Kidney tubule cell (primary cell): ENCODE measurements at regions not wholly inside any gene's neighbourhood (a gene's known extent, or its start where the extent isn't known, plus 50 kb on each side); places are given as distances from the start of the nearest gene placed in this dataset.
"Not testable (repeated sequence)": the region's sequence is repeated elsewhere in the genome, so short reads cannot be mapped to it uniquely, and the experiment has no call there.

Experiments used
- DNase-seq: peaks from one replicate; pipeline ENCODE4 v3.0.0-alpha.2; 2018; ENCODE audit warnings: low spot score

DNA sequence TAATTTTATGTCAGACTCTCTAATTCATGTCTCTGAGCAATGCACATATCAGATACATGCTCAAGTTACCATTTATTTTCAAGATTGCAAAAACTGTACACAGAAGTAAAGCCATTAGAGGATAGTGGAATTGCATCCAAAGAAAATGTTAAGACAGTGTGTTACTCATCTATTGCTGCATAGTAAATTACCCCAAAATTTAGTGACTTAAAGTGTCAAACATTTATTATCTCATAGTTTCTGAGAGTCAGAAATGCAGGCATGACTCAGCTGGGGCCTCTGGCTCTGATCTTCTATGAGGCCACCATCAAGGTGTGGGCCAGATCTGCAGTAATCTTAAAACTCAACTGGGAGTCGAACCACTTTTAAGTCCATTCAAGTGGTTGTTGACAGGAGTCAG, 275.2 kb downstream of the QDPR start:
- DNase-seq: no peak

DNA sequence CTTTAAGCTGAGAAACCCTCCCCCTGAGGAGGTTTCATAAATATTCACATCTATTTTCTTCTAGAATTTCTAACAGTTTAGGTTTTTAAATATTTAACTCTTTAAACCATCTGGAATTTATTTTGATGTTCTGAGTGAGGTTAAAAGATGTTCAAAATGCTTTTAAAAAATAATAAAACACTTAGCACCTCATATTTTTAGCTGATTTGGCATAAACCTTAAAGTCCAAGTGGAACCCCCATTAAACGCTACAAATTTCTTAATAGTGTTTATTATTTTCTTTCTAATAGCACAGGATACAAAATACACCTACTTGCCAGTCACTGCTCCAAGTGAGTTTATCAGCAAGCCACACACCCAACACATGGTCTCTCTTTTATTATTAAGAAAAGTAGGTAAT, 277.2 kb downstream of the QDPR start:
- DNase-seq: no peak

DNA sequence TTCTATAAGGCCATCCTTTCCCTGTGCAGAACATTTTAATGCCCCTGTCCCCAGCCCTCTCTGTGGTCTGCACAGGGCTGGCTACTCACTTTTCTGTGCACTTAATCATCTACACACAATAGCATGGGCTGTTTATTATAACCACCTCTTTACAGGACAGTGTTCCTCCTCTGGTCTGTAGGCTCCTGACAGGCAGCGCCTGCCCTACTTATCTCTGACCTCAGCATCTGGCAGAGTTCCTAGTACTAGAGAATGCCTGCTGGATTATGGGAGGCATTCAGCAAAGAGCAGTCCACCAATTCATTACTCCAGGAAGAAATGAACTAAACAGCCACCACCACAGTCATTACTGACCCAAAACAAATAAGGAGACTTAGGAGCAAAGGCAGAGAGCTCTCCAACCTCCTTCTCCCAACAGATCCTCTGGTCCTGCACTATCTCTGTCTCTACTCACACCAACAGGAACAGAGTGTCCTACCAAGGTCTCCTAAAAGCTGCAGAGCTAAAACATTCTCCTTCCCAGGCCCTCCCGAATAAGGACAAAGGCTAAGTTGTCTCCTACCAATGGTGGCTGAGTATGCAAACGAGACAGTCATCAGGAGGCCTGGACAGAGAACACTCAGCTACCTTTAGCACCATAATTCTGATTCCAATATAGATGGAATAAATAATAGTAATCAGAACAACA, 279.2 kb downstream of the QDPR start:
- DNase-seq: no peak

DNA sequence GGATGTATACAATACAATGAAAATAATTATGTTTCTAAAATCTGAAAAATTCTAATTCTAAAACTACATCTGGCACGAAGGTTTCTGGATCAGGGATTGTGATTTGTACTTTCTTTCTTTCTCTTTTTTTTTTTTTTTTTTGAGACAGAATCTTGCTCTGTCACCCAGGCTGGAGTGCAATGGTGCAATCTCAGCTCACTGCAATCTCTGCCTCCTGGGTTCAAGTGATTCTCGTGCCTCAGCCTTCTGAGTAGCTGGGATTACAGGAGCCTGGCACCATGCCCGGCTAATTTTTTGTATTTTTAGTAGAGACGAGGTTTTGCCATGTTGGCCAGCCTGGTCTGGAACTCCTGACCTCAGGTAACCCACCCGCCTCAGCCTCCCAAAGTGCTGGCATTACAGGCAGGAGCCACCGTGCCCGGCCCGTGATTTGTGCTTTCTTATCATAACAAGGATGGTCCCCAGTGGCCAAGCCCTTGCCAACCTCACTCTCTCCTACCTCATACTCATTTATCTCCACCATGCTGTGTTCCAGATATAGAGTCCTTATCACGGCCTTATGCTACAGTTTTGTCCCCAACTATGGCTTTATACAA, 279.9 kb downstream of the QDPR start:
- DNase-seq: not testable (repeated sequence)

DNA sequence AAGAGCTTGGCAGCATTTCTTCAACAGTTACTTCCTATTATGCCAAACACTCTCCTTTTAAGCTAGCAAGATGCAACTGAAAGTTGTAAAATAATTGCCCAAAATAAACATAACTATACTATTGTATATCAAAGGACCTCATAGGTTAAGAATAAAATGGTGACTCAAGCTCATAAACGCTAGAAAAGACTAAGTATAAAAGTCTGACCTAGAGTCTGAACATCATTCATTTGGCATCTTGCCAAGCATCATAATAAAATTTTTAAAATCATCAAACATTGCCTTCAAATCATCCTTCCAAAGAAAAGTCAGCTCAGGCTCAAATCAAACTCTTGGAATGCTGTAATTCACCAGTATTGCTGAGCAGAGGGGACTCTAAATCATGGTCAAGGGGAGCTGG, 281.2 kb downstream of the QDPR start:
- DNase-seq: no peak

DNA sequence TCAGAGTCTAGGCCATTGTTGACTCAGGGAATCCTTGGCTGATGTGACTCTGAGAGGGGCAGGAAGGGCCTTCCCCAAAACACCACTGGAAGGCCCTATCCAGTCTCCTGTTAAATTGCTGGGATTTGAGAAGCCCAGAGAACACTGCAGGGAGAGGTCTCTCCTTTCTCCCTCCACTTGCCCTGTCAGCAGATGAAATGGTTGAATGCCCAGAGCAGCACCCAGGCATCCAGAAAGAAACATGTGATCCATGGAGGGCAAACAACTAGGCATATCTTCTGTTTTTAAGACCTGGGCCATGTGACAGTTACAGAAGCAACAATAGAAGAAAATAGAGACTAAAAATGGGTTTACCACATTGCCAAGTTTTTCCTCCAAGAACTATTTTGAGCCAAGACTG, 291.1 kb downstream of the QDPR start:
- no peak for DNase-seq

DNA sequence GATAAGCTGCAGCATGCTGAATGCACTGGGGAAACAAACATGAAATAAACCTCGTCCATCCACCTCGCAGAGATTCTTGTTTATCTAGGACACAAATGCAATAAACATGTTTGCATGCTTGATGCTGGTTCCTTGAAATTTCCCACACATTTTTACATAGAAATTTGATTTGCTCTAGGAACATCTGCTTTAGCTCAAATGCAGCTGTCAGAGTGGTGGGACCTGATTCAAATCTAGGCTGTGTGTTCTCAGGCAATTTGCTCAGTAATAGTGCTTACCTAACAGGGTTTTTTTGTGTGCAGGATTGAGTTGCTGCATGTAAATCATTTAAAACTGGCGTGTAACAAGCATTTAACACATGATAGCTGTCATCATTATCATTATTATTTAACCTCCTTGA, 293.1 kb downstream of the QDPR start:
- DNase-seq: no peak

DNA sequence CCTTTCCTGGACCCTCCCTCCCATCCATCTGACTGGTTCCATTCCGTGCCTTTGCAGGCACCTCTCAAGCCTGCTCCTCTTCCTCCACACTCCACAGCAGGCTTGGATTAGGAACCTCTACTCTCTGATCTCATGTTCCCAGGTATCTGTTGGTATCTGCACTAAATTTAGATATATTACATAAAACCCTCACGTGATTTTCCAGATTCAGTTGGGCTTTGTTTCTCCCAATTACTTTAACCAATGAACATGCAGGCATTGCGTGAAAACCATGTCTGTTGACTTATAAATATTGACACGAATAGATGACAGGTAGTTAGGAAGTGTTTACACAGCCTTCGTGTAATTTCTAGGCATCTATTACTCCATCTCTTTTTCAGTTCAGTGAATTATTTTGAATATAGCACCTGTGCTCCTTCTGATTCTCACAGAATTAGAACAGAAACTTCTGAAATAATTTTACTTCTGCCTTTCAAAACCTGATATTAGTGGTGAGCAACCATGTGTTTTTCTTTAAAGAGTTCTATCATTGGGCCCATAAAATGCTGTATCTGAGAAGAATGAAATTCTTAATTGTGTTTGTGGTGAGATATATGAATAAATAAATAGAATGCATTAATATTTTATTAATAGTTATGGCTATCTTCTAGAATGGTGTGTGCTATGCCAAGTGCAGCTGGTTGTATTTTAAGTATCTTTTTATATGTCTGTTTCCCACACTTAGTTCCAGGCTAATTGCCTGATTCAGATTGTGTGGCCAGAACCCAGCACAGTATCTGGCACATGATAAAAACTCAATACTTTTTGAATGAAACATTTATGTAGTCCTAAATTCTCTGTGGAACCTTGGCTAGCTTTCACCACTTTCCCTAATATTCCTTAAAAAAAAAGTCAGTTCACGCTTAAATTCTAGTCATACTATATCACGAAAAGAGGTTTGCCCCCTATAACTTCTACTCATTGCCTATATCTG, 304.8 kb downstream of the QDPR start:
- no peak for DNase-seq

DNA sequence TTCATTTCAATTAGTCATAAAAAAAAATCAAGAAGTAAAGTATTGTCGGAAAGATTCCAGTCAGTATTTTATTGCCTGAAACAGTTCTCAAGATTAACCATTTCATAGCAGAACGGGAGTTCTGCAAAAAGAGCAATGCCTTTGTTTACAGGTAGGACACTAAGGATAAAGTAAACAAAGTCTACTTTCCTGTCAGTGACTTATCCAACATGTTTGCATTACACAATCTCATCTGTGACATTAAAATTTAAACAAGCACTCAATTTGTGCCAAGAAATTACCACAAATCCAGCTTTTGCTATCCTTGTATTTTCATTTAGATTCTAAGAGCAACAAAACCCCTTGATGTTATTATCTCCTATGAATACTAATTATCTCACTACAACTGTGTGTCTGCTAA, 306.5 kb upstream of the LDB2 start:
- no peak for DNase-seq

DNA sequence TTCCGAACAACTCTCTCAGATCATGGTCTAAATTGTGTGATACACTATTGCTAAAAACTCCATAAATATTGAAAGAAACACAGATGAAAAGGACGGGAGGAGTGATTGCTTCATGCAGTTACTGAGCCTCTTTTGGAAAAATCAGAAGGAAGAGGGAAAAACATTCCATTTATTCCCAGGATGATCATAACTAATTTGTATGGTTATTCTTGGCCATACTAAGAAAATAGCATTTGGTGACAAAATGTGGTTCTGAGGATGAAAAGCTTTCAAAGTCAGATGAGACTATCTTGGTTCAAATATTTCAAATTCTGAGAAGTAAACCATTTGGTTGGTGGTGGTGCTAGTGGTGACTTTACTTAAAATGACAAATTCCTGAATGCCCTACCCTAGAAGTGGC, 305.4 kb upstream of the LDB2 start:
- DNase-seq: no peak

DNA sequence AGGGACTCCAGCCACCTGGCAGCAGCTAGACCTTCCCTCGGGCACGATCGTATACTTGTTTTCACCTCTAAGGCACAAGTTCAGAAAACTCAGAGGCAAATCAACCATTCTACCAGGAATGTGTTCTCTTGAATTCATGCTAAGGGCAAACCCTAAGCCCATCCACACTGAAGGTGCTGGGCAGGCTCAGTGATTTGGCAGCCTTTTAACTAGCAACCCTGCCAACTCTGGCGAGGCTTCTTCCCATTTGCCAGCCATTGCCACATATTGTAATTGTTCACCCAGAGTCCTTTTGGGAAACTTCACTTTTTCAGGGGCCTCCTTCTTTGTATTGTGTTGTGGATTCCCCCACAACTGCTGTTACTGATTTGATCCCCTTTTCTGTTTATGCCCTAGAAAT, 298.6 kb upstream of the LDB2 start:
- DNase-seq: no peak

DNA sequence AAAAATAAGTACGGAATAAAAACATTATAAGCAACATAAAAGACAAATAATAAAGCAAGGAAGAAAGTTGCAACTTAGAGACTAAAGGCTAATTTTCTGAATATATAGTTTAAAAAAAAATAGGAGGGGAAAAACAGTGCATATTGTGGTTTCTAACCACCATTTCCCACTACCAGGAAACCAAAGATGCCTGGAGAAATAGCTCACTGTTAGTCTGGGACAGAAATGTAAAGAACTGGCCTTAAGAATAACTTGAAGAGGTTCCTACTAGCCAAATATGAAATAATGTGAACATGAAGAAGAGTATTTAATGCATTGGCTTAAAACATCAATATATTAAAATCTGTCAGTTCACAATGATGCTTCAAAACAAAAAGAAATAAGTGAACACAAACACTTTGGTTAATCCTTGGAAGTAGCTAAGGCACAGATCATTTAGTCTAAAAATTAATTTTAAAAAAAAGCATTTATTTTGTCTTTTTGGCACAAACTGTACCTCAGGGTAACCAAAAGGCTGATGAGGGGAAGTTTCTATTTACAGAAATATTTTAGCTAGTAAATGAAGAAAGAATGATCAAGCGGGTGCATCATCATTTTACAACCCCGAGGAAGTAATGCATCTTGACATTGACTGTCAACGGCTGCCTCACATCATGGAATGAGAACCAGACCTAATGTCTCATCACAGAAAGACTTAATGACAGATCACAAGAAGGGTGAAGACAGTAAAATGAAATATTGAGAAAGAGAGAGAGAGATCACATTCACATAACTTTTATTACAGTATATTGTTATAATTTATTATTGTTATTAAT, 297.2 kb upstream of the LDB2 start:
- no peak for DNase-seq

DNA sequence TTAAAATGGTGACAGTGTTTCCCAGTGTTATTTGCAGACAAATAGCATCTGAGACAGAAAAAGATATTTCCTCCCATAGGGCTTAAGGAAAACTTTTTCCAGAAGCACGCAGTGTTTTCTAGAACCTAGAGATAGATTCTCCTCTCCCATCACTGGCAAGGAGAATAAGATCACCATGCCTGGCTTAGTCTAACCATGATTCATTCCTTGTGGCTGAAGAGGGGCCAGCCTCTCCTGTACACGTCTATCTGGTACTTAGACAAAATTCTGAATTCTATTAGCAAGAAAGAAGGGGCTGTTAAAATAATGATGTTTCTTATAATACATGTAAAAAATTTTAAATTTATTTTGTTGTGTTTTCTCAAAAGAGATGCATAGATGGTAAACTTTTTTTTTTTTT, 296.1 kb upstream of the LDB2 start:
- DNase-seq: no peak

DNA sequence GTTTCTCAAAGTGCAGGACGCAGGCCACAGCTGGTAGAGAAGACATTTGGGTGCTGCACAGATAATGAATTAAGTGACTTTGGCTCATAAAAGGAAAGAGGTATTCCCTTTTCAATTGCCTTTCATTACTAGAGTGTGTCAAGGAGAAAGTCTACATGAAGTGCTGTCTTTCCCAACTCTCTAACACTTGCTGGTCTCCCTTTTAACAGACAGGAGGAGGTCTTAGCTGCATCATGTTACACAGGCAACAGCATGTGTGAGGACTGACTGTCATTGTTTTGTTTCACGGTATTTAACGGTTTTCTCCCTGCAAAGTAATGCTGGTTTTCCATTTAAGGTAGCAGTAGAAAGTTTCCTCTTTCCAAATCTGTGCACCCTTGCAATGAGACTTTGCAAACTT, 291.3 kb upstream of the LDB2 start:
- DNase-seq: no peak

DNA sequence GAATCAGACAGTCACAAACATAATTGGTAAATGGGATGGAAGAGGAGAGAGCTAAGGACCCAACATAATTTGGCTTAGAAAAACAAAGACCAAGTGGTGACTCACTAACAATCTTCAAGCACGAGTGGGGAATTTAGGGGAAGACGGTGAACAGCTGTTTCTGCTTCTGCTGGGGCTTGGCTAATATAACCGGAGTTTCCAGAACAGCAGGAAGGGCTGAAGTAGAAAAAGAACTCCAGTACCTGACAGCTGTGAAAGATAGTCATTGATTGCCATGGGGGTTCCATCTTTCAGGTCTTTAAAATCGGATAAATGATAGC, 290.9 kb upstream of the LDB2 start:
- DNase-seq: no peak

DNA sequence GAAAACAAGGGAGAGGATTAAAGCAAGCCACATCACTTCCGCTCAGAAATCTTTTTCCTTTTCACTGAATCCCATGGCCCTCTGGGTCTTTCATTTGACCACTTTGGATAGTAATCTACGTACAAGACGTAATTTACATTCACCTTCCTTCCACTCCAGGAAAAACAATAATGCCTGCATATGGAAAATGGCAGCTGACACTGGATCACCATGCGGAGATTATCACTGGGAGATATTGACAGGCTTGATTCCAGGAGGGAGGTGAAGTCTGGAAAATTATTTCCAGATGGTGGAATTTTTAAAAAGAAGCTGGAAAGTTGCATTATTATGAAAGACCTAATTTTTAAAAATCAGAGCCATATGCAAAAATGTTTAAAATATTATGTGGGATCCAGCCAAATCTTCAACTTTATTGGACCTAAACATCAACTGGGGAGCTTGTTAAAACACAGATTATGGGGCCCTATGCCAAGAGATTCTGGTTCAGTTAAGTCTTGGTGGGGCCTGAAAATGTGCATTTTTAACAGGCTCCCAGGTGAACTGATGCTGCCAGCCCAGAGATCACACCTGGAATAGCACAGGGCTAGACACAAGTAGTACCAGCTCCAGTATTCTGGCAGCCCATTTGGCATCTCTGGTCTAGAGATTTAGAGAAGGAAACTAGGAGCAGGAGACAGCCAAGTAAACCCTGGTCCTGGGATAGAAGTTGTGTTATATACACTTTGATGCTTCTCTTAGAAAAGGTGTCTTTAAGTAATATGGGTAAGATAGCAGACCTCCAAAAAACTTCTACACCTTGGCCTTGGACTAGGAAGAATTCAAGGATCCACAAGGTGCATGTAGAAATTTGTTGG, 290.3 kb upstream of the LDB2 start:
- no peak for DNase-seq

DNA sequence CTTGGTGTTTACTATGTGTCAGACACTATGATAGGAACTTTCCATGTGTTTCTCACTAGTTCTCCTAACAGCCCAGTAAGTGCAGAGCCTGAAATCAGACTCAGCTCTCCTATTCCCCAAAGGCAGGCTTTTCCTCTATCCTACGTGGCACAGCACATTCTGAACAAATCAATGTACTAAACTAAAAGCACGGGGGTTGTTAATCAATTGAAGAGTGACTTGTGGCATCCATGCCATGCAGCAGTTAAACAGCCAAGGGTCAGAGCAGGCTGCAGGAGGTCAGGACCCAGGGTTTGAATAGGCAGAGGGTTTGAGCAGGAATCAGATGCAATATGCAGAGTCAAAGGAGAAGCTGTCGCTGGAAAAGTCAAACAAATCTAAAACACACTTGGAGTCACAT, 289.7 kb upstream of the LDB2 start:
- DNase-seq: no peak

DNA sequence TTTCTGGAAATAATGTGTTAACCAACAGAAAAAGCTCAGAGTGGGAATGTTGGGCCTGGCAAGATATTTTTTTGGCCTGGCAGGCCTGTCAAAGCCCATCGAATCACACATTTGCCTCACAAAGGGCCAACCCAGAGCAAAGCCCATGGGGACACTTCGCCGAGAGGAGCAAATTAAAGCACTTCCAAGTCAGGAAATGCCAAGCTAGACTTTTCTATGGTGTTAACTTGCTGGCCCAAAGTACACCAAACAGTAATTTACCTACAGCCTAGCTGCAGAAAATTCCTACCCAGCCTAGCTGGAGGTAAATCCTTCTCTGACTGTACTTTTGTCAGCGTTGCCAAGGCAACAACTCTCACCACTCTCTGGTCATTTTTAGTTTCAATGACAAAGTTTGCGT, 288.6 kb upstream of the LDB2 start:
- no peak for DNase-seq

DNA sequence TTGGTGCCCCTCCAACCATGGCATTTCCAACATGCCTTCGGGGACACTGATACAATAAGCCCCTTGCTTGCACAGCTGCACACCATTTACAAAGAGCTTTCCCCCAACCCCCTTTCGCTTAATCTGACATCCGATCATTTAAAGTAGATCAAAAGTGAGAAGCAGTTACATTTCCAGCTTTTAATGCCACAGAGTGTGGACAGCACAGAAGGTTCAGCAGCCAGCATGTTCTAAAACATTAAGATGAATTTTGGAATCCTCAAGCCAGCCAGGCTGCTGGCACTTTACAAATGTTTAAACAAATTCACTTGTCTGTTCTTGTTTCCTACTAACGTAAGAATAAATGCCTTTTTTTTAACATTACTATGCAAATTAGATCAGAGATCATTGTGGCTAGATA, 284.4 kb upstream of the LDB2 start:
- no peak for DNase-seq

DNA sequence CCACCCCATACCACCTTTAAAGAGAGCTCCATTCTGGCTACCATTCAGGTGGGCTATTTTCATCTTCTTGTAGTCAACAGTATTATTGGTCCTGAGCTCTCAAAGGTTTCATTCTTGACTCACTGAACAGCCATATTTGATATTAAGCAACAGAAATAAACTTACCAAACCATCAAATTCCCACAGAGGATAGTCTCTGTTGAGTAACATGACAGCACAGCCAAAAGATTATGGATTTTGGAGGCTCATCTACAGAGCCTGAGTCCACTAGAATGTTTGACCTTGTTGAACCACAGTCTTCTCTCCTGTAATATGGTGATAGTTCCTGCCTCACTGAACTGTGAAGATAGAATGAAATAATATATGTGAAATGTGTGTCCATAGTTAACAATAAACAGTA, 276.3 kb upstream of the LDB2 start:
- DNase-seq: no peak

DNA sequence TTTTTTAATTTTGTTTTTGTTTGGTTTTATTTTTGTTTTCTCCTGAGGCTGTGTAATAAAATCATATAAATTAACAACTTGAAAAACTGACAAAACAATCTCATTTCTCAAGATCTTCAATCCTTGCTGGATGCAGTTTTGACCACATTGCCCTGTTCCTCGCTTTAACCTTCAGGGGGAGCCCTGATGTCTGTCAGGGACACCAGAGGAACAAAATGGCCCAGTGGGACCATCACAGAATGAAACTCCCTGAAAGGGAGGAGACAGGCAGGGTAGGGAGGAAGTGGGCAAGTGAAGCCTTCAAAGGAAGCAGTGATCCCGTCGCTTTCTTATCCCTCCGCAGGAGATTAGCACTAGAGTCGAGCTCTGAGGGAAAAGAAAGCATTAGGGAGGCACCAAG, 274.9 kb upstream of the LDB2 start:
- no peak for DNase-seq

DNA sequence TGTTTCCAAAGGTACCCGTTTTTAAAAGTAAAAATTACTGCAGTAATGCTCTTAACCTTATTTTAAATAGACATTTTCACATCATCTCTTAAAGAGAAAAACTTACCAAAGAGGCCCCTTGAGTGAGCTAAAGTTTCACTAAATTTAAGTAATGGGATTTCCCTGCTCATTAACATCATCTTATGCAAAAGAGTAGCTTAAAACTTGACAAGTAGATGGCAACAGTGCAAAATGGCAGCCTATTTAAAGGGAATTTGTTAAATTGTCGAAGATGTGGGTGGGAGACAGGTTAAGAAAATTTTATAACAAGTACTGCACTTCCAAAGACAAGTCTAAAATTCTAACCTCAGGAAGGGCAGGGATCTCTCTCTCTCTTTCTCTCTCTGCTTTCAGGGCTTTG, 271.7 kb upstream of the LDB2 start:
- DNase-seq: no peak
